HepG2 (cell line): ENCODE measurements at regions not wholly inside any gene's neighbourhood (a gene's known extent, or its start where the extent isn't known, plus 50 kb on each side); places are given as distances from the start of the nearest gene placed in this dataset.

Experiments
- BHLHE40 ChIP-seq: IDR thresholded peaks from 2 replicates; pipeline ENCODE4 v1.6.1; 2011; ENCODE audit warnings: low read length, improper control_type of control experiment
- HNF4A ChIP-seq: sonication (generic); formaldehyde crosslinking; IDR thresholded peaks from 2 replicates; pipeline ENCODE4 v1.4.0; 2020; ENCODE audit warnings: missing genetic modification reagents
- PRMT3 ChIP-seq: sonication (generic); formaldehyde crosslinking; IDR thresholded peaks from 2 replicates; pipeline ENCODE4 v1.8.1; 2022; ENCODE audit warnings: low read depth, mild to moderate bottlenecking, moderate library complexity, missing genetic modification reagents, borderline replicate concordance
- SP140L ChIP-seq: sonication (generic); formaldehyde crosslinking; IDR thresholded peaks from 2 replicates; pipeline ENCODE4 v1.4.0; 2020; ENCODE audit warnings: missing genetic modification reagents, borderline replicate concordance
- TCF7 ChIP-seq: sonication (generic); IDR thresholded peaks from 2 replicates; pipeline ENCODE4 v1.6.1; 2016; ENCODE audit warnings: antibody characterized with exemption, low read depth
- ZMYM2 ChIP-seq: sonication (generic); formaldehyde crosslinking; IDR thresholded peaks from 2 replicates; pipeline ENCODE4 v1.8.0; 2022; ENCODE audit warnings: mild to moderate bottlenecking, missing genetic modification reagents
- ZNF605 ChIP-seq: sonication (generic); formaldehyde crosslinking; IDR thresholded peaks from 2 replicates; pipeline ENCODE4 v1.8.0; 2022; ENCODE audit warnings: mild to moderate bottlenecking, missing genetic modification reagents
- TF ChIP-seq, protein P1 (sequence below): sonication (generic); formaldehyde crosslinking; IDR thresholded peaks from 2 replicates; pipeline ENCODE4 v1.5.0; 2020; ENCODE audit warnings: mild to moderate bottlenecking, missing genetic modification reagents
- TF ChIP-seq, protein P2 (sequence below): sonication (generic); formaldehyde crosslinking; IDR thresholded peaks from 2 replicates; pipeline ENCODE4 v1.8.1; 2023; ENCODE audit warnings: mild to moderate bottlenecking, missing genetic modification reagents
- TF ChIP-seq, protein P3 (sequence below): IDR thresholded peaks from 2 replicates; pipeline ENCODE4 v1.6.1; 2016; ENCODE audit warnings: low read depth, missing genetic modification reagents, missing compliant biosample characterization

DNA sequence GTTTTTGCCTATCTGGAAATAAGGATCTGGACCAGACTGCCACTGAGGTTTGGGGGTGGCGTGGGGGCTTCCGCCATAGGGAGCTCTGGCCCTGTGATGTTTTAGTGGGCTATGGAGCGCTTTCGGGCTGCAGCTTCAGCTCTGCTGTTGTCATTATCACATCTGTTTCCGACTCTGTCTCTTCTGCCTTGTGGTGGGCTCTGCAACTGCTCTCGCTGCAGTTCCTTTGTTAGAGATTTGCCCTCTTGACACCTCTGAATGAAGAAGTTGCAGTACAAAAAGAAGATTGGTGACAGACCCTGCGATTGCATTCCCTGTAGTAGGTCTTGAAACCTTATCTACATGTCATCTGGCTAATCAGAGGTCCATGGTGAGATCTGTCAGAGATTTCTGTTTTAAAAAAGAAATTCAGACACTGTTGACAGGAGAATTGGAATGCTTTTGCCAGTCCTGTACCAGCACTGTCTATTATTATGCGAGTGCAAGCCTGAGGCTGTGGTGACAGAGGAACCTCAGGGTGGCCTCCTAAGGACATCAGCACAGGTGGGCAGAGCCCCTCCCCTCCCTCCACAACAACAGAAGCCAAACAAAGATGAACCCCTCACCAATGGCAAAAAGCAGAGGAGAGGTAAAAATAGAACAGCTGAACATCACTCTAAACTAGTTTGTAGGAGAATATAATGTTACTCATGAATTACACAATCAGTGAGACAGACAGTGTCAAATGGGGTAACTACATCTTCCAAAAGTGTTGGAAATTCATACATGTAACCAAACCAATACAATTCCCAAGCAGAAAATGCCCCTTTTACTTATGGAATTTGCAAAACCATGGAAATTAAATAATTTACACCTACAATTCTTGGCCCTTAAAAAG is 63.5 kb upstream of the DEFB112 start (continued):
- no peak for TF ChIP-seq BHLHE40
- TF ChIP-seq, protein P1, sequence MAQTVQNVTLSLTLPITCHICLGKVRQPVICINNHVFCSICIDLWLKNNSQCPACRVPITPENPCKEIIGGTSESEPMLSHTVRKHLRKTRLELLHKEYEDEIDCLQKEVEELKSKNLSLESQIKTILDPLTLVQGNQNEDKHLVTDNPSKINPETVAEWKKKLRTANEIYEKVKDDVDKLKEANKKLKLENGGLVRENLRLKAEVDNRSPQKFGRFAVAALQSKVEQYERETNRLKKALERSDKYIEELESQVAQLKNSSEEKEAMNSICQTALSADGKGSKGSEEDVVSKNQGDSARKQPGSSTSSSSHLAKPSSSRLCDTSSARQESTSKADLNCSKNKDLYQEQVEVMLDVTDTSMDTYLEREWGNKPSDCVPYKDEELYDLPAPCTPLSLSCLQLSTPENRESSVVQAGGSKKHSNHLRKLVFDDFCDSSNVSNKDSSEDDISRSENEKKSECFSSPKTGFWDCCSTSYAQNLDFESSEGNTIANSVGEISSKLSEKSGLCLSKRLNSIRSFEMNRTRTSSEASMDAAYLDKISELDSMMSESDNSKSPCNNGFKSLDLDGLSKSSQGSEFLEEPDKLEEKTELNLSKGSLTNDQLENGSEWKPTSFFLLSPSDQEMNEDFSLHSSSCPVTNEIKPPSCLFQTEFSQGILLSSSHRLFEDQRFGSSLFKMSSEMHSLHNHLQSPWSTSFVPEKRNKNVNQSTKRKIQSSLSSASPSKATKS (CRISPR knock-in tag) = no peak
- no peak for TF ChIP-seq SP140L
- no peak for TF ChIP-seq PRMT3 (CRISPR knock-in tag)
- TF ChIP-seq TCF7 = no peak
- TF ChIP-seq, protein P2, sequence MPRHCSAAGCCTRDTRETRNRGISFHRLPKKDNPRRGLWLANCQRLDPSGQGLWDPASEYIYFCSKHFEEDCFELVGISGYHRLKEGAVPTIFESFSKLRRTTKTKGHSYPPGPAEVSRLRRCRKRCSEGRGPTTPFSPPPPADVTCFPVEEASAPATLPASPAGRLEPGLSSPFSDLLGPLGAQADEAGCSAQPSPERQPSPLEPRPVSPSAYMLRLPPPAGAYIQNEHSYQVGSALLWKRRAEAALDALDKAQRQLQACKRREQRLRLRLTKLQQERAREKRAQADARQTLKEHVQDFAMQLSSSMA (CRISPR knock-in tag) = no peak
- TF ChIP-seq ZNF605 (CRISPR knock-in tag) = no peak
- TF ChIP-seq, protein P3, sequence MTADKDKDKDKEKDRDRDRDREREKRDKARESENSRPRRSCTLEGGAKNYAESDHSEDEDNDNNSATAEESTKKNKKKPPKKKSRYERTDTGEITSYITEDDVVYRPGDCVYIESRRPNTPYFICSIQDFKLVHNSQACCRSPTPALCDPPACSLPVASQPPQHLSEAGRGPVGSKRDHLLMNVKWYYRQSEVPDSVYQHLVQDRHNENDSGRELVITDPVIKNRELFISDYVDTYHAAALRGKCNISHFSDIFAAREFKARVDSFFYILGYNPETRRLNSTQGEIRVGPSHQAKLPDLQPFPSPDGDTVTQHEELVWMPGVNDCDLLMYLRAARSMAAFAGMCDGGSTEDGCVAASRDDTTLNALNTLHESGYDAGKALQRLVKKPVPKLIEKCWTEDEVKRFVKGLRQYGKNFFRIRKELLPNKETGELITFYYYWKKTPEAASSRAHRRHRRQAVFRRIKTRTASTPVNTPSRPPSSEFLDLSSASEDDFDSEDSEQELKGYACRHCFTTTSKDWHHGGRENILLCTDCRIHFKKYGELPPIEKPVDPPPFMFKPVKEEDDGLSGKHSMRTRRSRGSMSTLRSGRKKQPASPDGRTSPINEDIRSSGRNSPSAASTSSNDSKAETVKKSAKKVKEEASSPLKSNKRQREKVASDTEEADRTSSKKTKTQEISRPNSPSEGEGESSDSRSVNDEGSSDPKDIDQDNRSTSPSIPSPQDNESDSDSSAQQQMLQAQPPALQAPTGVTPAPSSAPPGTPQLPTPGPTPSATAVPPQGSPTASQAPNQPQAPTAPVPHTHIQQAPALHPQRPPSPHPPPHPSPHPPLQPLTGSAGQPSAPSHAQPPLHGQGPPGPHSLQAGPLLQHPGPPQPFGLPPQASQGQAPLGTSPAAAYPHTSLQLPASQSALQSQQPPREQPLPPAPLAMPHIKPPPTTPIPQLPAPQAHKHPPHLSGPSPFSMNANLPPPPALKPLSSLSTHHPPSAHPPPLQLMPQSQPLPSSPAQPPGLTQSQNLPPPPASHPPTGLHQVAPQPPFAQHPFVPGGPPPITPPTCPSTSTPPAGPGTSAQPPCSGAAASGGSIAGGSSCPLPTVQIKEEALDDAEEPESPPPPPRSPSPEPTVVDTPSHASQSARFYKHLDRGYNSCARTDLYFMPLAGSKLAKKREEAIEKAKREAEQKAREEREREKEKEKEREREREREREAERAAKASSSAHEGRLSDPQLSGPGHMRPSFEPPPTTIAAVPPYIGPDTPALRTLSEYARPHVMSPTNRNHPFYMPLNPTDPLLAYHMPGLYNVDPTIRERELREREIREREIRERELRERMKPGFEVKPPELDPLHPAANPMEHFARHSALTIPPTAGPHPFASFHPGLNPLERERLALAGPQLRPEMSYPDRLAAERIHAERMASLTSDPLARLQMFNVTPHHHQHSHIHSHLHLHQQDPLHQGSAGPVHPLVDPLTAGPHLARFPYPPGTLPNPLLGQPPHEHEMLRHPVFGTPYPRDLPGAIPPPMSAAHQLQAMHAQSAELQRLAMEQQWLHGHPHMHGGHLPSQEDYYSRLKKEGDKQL (CRISPR knock-in tag) = no peak
- no peak for TF ChIP-seq HNF4A
- TF ChIP-seq ZMYM2 (CRISPR knock-in tag) = no peak
